ENCODE measurements at regions not wholly inside any gene's neighbourhood (a gene's known extent, or its start where the extent isn't known, plus 50 kb on each side); places are given as distances from the start of the nearest gene placed in this dataset.

DNA sequence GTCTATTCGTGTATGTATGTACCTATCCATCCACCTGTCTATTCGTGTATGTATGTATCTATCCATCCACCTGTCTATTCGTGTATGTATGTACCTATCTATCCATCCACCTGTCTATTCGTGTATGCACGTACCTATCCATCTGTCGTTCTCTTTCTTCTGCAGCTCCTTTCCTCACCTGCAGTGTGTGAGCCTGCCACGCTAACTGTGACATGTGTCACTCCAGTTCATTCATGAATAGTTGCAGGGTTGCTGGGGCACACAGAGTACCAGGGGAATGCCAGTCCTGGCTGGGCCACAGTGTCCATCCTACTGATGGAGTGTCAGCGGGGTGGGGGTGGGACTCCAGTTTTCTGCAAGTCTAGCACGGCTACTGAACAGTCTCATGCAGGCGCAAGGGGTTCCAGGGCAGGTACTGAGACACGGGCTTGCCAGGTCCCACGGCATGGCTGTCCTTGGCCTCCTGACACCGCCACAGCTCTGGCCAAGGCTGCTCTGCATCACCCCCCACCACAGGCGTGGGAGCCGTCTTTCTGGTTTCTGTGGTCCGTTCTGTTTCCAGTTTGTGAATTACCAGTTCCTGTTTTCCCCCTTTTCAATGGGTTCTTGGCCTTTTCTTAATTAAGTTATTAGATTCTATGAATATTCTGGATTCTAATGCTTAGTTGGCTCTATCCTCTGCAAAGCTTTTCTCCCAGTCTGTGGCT, 88.8 kb upstream of the CLDN5 start (continued):
- TF ChIP-seq ZBTB1 (CRISPR knock-in tag; IDR thresholded peaks at IDR 0.05; ENCODE audit: borderline replicate concordance, low read depth) (peak; percentile 99), IRF9 (tag; IDR thresholded peaks at IDR 0.05) (no peak), MYBL2 (IDR thresholded peaks at IDR 0.05; ENCODE audit: low read depth) (no peak), MYBL2 (CRISPR knock-in tag; IDR thresholded peaks at IDR 0.05; ENCODE audit: borderline replicate concordance) (peak; percentile 83), ZNF639 (CRISPR knock-in tag; conservative IDR thresholded peaks at IDR 0.05 in 1 of 2, IDR thresholded peaks at IDR 0.05 in 1 of 2) (0 out of 4 replicates have a peak, but pooled peaks of 1 of the 2 experiments have one; percentile 31), CBFB (CRISPR knock-in tag; IDR thresholded peaks at IDR 0.05) (peak; percentile 94), TCF3 (CRISPR knock-in tag; IDR thresholded peaks at IDR 0.05) (0 out of 2 replicates have a peak, but pooled peaks have one; percentile 16), MYNN (IDR thresholded peaks at IDR 0.05) (no peak), MYNN (CRISPR knock-in tag; IDR thresholded peaks at IDR 0.05) (0 out of 2 replicates have a peak, but pooled peaks have one; percentile 42), ZNF174 (CRISPR knock-in tag; IDR thresholded peaks at IDR 0.05) (no peak), FOXM1 (IDR thresholded peaks at IDR 0.05; ENCODE audit: low read depth) (no peak), FOXM1 (CRISPR knock-in tag; IDR thresholded peaks at IDR 0.05; ENCODE audit: low read depth) (peak; percentile 74; the same call in 1 of the 2 replicates), EZH2 (IDR thresholded peaks at IDR 0.05; ENCODE audit: borderline replicate concordance, low read depth, low read length) (0 out of 2 replicates have a peak, but pooled peaks have one; percentile 52)
- TF ChIP-seq, protein P1, sequence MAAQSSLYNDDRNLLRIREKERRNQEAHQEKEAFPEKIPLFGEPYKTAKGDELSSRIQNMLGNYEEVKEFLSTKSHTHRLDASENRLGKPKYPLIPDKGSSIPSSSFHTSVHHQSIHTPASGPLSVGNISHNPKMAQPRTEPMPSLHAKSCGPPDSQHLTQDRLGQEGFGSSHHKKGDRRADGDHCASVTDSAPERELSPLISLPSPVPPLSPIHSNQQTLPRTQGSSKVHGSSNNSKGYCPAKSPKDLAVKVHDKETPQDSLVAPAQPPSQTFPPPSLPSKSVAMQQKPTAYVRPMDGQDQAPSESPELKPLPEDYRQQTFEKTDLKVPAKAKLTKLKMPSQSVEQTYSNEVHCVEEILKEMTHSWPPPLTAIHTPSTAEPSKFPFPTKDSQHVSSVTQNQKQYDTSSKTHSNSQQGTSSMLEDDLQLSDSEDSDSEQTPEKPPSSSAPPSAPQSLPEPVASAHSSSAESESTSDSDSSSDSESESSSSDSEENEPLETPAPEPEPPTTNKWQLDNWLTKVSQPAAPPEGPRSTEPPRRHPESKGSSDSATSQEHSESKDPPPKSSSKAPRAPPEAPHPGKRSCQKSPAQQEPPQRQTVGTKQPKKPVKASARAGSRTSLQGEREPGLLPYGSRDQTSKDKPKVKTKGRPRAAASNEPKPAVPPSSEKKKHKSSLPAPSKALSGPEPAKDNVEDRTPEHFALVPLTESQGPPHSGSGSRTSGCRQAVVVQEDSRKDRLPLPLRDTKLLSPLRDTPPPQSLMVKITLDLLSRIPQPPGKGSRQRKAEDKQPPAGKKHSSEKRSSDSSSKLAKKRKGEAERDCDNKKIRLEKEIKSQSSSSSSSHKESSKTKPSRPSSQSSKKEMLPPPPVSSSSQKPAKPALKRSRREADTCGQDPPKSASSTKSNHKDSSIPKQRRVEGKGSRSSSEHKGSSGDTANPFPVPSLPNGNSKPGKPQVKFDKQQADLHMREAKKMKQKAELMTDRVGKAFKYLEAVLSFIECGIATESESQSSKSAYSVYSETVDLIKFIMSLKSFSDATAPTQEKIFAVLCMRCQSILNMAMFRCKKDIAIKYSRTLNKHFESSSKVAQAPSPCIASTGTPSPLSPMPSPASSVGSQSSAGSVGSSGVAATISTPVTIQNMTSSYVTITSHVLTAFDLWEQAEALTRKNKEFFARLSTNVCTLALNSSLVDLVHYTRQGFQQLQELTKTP (IDR thresholded peaks at IDR 0.05; ENCODE audit: low read depth in 1 of 2, partially characterized antibody in 2 of 2), result peak in 1 of 2 experiments; percentile 84
- TF ChIP-seq, protein P2, sequence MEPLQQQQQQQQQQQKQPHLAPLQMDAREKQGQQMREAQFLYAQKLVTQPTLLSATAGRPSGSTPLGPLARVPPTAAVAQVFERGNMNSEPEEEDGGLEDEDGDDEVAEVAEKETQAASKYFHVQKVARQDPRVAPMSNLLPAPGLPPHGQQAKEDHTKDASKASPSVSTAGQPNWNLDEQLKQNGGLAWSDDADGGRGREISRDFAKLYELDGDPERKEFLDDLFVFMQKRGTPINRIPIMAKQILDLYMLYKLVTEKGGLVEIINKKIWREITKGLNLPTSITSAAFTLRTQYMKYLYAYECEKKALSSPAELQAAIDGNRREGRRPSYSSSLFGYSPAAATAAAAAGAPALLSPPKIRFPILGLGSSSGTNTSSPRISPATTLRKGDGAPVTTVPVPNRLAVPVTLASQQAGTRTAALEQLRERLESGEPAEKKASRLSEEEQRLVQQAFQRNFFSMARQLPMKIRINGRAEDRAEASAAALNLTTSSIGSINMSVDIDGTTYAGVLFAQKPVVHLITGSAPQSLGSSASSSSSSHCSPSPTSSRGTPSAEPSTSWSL (CRISPR knock-in tag; IDR thresholded peaks at IDR 0.05; ENCODE audit: borderline replicate concordance), result no peak
- TF ChIP-seq, protein P3, sequence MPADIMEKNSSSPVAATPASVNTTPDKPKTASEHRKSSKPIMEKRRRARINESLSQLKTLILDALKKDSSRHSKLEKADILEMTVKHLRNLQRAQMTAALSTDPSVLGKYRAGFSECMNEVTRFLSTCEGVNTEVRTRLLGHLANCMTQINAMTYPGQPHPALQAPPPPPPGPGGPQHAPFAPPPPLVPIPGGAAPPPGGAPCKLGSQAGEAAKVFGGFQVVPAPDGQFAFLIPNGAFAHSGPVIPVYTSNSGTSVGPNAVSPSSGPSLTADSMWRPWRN (IDR thresholded peaks at IDR 0.05; ENCODE audit: low read depth), result peak; percentile 41; the same call in 1 of the 2 replicates
